Midbrain (tissue), 1 donor: ENCODE measurements at regions not wholly inside any gene's neighbourhood (a gene's known extent, or its start where the extent isn't known, plus 50 kb on each side); places are given as distances from the start of the nearest gene placed in this dataset.

Source experiments
- DNase-seq: peaks from one replicate; lab custom pipeline; 2025; lab: John Stamatoyannopoulos, UW

- DNase-seq = no peak
Observed at GRCh38 chr3:137204409-137204808, 246.6 kb downstream of the IL20RB start.

GRCh38 chr3:137205394-137206045 lies 247.7 kb downstream of the IL20RB start:
- DNase-seq = no peak

GRCh38 chr3:137207616-137208015 lies 249.8 kb downstream of the IL20RB start:
- DNase-seq = no peak

GRCh38 chr3:137217733-137218132 lies 259.9 kb downstream of the IL20RB start:
- no peak for DNase-seq

- DNase-seq = no peak
Observed at GRCh38 chr3:137219801-137220445, 262.1 kb downstream of the IL20RB start.

- no peak for DNase-seq
Observed at GRCh38 chr3:137222736-137223225, 265.0 kb downstream of the IL20RB start.

- no peak for DNase-seq
Observed at GRCh38 chr3:137224464-137224863, 266.7 kb downstream of the IL20RB start.

GRCh38 chr3:137242836-137243400 lies 285.1 kb downstream of the IL20RB start:
- no peak for DNase-seq

- no peak for DNase-seq
Observed at GRCh38 chr3:137246491-137246890, 288.7 kb downstream of the IL20RB start.

- no peak for DNase-seq
Observed at GRCh38 chr3:137249311-137249940, 291.6 kb downstream of the IL20RB start.

- DNase-seq = no peak
Observed at GRCh38 chr3:137259089-137259488, 301.3 kb downstream of the IL20RB start.

- DNase-seq = no peak
Observed at GRCh38 chr3:137259701-137260100, 301.9 kb downstream of the IL20RB start.

- DNase-seq = peak; percentile 20
Observed at GRCh38 chr3:137264071-137264820, 306.5 kb downstream of the IL20RB start.

GRCh38 chr3:137264843-137265330 lies 307.1 kb downstream of the IL20RB start:
- DNase-seq = no peak

GRCh38 chr3:137282871-137283270 lies 325.1 kb downstream of the IL20RB start:
- no peak for DNase-seq

GRCh38 chr3:137285924-137286323 lies 328.1 kb downstream of the IL20RB start:
- no peak for DNase-seq

- no peak for DNase-seq
Observed at GRCh38 chr3:137293086-137293485, 335.3 kb downstream of the IL20RB start.

- no peak for DNase-seq
Observed at GRCh38 chr3:137294139-137294538, 336.4 kb downstream of the IL20RB start.

GRCh38 chr3:137294839-137295238 lies 337.1 kb downstream of the IL20RB start:
- no peak for DNase-seq

- DNase-seq = no peak
Observed at GRCh38 chr3:137295336-137295735, 337.6 kb downstream of the IL20RB start.

- DNase-seq = no peak
Observed at GRCh38 chr3:137296116-137296515, 338.3 kb downstream of the IL20RB start.

GRCh38 chr3:137297770-137298169 lies 340.0 kb downstream of the IL20RB start:
- no peak for DNase-seq
